HG03469 (cell line): ENCODE measurements at regions not wholly inside any gene's neighbourhood (a gene's known extent, or its start where the extent isn't known, plus 50 kb on each side); places are given as distances from the start of the nearest gene placed in this dataset.

ENCODE experiments used
- ATAC-seq: cut with Tn5 transposase; IDR thresholded peaks from one replicate; pipeline ENCODE4 v1.9.1; 2021; ENCODE audit warnings: mild to moderate bottlenecking, moderate library complexity, moderate number of reproducible peaks; ENCODE audit not compliant: unreplicated experiment

DNA sequence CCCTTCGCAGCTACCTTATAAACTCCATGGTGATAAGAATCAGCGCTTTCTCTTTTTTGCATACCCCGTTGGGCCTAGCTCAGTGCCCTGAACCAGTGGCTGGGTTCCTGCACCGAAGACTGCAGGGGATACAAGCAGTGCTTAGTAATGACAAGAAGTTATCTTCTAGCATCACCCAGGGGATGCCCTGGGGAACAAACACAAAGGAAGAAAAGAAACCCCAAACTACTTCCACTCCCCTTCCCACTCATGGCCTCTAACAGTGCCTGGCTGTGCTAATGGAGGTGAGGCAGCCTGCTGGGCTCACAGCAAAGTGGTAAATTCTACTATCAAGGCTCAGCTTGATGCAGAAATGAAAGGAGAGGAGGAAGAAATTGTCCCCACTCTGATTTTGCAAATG lies 314.7 kb downstream of the TXNL1 start:
- ATAC-seq = no peak

DNA sequence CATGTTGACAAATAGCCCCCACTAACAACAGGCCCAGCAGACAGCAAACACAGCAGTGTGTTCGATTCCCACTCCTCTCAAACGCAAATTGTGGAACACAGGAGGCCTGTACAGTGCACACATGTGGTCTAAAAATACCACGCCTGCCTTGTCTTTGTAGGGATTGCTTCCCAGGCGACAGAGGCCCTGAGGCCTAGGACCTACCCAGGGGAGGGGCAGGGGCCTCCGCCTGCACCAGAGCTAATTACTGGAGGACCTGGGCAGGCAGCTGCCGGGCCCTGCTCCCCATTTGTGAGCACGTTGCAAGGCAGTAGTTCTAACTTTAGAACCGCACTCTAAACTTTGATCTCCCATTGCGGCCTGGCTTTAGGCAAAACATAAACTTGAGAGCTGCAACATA lies 316.0 kb downstream of the TXNL1 start:
- ATAC-seq = no peak

DNA sequence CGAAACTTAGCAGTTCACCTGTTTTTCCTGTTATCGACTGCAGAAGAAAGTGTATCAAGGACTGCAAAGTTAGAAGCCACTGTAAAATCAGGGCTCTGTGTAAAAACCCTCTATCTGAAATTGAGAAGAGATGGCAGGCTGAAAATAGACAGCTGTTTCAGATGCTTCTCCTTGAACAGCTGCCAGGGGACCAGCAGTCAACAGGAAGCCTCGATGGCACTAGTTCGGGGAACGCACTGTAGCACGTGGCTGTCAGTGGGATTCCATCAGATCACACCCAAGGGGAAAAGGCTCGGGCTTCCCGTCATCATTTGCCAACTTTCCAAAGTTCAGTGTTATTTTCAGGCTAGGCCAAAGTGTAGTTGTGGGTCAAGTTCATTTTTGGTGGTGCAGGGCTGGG lies 316.9 kb downstream of the TXNL1 start:
- ATAC-seq = no peak

DNA sequence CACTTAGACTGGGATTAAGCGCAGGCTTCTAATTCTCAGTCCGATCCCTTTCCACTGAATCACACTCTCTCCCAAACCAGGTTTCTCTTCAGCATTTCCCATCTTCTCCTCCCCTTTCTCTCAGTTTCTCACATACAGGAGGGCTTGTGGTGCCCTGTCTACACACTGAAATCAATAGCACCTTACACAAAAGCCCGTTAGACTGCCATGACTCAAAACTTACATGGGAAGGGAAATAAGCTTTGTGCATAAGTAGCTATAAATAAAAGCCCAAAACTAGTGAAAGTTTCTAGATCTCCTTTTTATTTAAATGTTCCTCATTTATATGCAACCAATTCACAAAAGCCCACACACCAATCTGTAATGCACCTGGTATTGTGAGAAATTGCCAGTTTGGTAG lies 318.4 kb downstream of the TXNL1 start:
- ATAC-seq = peak; percentile 41

DNA sequence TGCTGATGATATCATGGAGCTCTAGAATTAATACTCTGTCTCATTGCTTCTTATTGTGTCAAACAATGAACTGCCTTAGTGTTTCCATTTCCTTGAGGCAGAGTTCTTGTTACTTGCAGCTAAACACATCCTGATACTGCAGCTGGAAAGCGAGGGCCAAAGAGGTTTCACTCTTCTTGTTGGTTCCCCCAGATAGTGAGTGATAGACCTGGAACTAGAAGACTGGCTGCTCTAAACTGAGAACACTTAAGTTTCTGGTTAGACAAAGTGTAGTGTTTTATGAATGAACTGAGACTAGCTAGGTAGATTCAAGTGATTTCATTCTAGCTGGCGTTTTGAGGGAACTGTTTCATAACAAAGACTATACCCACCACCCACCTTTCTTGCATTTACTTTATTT lies 321.7 kb downstream of the TXNL1 start:
- no peak for ATAC-seq

DNA sequence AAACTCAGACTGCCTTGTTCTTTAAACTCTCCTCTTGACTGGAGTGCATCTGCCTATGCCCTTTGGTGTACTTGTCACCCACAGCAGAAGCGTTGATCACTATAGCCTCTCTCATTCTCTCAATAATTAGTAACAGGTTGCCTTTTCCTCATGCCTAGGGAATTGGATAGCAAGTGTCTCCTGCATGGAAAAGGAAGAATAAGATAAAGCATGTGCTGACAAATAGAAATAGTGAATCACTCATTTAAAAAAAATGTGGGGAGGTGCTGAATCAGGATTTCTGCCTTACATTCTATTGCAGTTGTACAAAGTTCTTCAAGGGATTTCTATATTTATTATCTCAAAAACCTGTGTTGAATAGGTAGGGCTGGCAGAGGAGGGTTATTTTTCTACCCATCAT lies 323.0 kb downstream of the TXNL1 start:
- no peak for ATAC-seq

DNA sequence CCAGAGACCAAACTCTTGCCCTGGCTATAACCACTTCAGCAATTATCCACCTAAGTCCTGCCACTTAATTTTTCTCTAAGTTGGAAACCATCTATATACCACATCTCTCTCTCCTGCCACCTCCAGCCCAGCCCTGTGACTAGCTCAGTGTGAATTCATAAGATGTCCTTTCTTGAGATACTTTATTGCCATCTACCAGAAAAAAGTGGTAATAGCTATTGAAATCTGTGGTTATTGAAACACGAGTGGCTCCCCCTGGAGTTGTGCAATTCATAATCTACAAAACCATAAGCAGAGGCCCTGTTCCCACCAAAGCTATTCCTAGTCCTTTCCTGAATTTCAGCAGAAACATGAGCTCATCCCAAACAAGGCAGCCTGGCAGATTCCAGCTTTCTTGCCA lies 324.0 kb downstream of the TXNL1 start:
- no peak for ATAC-seq

DNA sequence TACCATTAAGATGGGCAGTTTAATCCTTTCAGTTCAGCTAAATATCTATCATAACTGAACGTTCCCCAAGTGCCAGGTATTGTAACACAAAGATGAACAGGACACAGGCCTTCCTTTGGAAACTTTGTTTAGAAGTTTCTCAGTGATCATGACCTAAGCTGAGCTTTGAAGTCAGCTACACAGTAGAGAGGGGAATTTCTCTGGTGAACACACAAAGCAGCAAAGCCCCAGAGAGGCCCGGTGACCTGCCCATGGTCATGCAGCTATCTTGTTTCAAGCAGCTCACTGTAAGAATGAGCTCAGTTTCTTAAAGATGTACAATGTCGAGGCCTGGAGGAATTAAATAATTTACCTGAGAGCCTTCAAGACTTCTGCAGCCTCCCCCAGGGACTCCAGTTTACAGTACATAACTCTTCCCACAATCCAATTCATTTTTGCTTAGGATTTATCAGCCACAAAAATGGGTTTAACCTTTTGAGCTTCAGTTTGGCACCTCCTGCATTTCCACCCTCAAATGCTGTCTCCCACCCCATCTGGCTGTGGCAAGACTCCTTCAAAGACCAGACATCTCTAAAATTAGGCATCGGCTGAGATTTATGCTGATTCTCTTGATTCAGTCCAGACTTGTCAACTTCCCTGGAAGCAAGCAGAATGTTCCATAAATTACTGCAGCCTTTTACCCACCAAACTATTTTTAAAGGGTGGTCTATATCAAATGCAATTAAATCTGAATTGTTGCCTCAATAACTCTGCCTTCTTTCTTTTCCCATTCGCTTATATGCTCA lies 325.6 kb downstream of the TXNL1 start:
- no peak for ATAC-seq

DNA sequence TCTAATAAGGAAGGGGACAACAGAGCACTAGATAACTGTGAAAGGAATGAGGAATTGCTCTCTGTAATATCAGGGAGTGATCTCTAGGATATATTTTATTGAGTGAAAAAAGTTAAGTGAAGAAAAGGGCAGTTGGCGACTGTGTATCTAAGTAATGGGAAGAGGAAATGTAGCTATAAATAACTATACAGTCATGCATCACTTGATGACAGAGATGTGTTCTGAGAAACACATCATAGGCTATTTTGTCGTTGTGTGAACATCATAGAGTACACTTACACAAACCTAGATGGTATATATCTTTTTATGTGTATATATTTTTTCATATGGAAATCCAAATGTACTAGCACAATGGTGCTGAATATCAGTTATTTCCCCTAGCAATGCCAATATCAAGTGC lies 329.3 kb downstream of the TXNL1 start:
- no peak for ATAC-seq

DNA sequence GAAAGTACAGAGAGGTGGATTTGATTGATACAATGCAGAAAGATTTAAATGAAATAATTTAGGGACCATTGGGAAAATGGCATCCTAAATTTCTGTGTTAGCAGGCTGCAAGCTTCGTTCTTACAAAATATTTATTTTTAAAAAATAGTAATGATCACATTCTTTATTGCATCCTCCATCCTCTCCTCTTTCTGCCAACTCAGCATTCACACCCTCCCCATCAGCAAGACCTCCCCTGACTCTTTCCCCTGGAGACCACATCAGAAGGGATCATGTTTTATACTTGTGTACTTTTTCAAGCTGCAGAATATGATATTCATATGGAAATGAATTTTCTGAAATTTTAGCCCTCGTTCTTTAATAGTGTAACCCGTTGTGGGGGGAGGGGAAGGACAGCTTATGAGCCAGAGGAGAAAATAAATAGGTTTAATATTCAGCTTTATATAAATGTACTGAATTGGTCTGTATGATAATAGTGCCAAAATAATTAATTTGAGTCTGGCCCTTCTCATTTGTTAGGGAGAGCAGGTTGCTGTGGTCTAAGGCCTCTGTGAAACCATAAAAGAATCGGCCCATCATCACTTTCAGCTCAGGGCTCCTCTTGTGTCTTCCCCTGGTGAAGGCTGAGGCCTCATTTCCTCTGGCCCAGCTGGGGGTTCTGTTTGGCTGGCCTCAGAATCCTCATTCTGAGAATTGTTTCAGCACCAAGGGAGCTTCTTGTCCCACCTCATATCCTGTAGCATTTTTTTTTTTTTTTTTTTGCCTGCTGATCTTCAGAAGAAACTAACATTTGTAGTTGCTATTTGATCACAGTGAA lies 330.8 kb downstream of the TXNL1 start:
- no peak for ATAC-seq

DNA sequence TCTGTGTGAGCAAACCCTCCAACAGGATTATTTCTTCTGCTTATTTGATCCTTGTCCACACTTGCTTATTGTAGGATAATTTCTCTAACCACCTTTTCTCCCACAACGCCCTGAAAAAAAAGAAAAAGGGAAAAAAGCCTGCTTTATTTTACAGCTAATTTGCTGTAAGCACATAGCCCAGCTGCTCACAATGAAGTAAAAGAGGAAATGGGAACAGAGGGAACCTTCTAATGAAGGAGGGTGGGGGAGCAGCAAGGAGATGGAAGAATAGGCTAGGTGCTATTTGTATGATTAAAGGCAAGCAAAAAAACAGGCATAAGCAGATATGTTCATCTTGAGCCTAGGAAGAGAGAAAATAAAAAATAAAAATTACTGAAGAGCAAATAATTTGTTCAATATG lies 331.6 kb downstream of the TXNL1 start:
- ATAC-seq = no peak

DNA sequence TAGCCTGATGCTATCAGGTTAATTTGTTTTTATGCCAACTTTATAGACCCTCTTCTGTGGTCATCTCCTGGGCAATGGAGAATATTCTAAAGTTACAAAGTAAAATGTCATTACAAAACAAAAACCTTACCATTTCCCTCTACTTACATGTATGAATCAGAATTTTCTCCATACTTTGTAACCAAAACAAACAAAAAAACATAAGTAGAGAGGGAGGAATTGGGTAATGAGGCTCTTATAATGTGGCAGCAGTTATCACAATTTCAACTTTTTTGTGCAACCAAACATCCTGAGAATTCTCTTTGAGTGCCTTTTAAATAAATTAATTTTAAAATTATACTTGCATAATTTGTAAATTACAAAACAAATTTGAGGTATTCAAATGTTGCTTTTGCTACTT lies 332.8 kb downstream of the TXNL1 start:
- no peak for ATAC-seq

DNA sequence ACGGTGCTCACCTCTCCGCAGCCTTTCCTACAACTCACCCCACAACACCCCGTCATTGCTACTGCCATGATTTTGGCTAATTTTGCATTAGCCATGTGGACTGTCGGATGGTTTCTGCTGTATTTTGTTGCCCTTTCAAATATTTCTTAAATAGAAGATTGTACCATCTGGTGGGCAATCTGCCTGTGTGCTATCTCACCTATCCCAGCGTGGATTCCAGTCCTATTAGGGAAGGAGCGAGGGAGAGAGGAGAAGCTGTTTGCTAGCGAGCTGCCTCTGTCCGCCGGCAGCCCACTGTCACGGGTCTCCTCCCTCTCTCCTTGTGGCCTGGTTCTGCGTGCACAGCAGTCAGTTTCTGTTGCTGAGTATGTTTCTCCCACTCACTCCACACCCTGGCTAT lies 336.2 kb downstream of the TXNL1 start:
- no peak for ATAC-seq

DNA sequence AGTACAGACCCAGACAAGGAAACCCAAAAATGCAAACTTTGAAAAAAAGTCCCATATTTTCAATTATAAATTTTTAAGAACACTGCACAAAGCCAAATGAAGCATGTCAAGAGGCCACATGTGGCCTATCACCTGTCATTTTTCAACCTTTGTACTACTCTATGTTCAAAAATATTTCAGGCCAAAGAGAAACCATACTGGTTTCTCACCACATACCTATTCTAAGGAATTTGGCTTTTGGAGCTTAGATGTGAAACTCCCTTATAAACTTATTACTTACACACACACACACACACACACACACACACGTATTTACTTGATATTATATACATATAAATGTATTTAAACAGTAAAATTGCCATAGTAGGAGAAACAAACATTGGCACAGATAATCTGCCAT lies 338.7 kb downstream of the TXNL1 start:
- ATAC-seq = no peak

DNA sequence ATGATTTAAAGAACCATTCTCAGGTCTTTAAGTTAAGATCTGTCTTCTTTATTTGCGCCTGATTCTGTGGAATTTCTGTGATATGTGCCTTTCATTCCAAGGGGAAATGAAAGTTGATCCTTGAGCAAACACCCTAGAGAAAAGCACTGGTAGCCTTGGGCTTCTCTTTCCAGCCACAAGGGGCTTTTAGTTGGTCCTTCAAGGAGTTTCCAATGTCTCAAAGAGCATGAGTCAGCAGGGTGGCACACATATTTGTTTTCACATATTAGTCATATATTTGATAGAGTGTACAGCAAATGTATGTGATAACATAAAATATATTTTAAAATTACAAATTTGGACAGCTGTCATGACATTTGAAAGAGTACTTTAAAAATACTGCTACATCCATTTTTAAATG lies 339.5 kb downstream of the TXNL1 start:
- ATAC-seq = no peak

DNA sequence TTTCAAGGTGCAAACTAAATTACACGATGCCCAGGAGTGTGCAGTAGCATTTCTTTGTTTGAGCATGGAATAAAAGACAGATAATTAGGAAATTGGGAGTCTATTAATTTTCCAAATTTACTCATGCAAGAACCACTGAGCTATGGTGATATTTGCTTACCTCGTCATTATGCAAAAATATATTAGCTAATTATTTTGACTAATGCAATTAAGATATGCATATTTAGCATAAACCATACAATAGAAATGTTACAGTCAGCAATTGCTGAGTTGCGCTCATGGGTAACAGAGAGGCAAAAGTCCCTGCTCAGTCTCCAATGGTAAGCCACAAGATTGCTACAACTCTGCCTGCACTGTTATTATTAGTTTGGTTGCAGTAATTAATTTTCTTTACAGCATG lies 342.0 kb downstream of the TXNL1 start:
- ATAC-seq = no peak

DNA sequence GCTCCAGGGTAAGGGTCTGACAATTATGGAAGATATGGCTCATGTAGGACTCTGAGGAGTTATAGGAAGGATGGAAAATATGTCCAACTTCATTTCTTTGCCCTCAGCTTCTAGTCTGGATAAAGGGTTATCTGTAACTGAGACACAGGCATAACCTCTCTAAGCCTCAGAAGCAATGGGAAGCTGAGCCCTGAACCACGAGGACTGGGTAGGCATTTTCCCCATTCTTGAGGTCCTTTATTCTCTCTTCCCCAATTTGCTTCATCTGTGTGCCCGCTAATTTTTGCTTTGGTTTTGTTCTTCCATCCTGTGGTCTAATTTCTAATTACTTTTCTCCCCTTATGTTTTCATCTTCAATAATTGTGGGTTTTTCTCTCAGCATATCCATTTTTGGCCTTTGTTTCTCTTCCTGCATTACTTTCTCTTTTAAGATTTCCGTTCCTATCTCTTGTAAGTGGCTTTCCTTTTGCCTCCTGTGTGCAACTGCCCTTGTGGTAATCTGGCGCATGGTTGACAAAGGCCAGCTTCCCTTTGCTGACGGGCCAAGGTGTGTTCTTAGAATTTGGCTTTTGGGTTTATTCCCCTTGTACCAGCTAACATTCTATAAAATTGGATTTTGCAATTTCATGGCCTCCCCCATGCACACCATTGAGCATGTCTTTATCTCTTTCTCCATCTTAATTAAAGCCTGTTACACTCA lies 343.8 kb downstream of the TXNL1 start:
- no peak for ATAC-seq

DNA sequence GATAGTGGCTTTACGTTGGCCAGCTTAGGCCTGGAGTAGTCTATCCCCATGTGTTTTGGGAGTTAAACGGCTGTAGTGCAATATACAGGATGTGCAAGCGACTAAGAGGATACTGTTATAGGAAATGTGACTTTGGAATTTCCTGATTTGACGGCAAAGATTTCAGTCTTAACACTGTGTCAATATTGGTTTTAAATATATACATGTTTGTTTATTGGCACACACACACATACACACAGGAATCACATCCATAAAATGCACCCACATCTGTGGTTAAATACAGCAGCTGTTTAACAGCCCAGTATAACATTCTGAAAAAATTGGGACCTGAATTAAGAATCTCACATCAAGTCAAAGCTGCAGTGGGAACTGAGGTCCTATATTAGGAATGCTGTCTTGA lies 347.1 kb downstream of the TXNL1 start:
- ATAC-seq = no peak

DNA sequence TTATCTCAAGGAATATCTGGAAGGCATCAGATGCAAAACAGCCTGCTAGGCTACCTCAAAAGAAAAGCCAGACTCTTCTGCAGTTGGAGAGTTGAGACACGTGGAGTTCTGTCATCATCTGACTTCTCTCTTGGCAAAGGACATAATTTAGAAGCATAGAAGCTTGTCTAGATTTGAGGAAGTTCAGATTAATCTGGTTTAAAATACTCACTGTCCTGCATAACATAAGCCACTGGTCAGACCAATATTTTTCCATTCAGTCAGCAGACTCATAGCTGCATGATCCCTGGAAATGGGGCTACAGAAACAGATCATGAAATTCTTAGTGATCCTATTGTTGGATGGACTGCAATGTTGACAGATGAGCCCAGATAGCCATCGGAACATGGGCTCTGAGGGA lies 349.0 kb downstream of the TXNL1 start:
- ATAC-seq = no peak

DNA sequence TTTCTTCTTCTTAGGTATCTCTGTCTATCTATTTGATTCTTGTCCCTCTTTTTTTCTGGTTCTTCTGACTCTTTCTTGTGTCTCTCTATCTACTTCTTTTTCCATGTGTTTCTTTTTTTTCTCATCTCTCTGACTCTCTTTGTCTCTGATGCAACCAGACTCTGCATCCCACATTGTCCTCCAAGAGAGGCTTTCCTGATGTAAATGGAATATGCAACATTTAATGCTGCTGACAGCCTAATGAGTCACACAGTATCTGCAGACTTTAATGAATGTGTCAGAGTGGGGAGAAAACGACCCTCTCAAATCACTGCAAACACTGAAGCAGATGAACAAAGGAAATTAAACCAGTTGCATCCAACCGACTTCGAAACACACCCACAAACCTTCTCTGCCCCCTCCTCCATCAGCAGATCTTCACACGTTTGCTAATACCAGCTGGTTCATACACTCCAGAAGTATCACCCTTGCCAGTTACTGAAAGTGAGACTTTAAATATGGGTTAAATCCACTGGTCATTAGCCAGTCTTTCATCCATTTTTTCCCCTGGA lies 351.5 kb downstream of the TXNL1 start:
- ATAC-seq = no peak

DNA sequence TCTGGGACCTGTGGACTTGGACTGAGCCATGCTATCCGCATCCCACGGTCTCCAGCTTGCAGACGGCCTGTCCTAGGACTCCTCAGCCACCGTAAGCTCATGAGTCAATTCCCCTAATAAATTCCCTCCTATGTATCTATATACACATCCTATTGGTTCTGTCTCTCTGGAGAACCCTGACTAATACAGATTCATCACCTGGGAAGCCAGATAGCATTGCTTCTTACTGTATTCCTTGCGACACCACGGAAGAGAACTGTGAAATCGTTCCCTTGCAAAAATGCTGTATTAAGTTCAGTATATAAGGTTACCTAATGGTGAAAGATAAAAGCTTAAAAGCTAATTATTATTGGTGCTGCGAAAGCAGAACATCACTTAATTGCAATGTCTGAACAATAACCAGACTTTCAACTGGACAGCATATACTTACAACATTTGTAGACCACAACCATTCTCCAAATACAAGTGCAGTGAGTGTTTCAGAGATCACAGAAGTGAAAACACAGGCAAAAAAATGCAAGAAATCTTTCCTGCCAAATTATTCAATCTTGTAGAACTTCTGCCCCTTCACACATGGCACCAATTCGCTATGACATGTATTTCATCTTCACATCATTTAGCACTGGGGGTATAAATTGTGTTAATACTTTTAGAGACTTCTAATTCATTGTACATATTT lies 352.9 kb downstream of the TXNL1 start:
- ATAC-seq = no peak
